ENCODE measurements at regions not wholly inside any gene's neighbourhood (a gene's known extent, or its start where the extent isn't known, plus 50 kb on each side); places are given as distances from the start of the nearest gene placed in this dataset.

GRCh38 chr14:49196327-49196726 lies 389.9 kb downstream of the RPS29 start:
- Histone ChIP-seq H3K4me3 (no peak overlapping the region), H3K4me1 (no peaks in the 10 kb centered on the region), H3K36me3 (no peaks in the 10 kb centered on the region), H3K9me3 (no peaks in the 10 kb centered on the region), H3K27me3 (no peaks in the 10 kb centered on the region), H3K27ac (no peak overlapping the region)
- intact Hi-C loops (cut with DNase I; ENCODE audit: low total_unique reads): no loop called here
- in situ Hi-C loops (cut with MboI; ENCODE audit: low pct_ligation_motif_present in 1 of 4, low pct_unique_long_range_greater_than_20kb in 1 of 4, low sequenced_read_pairs in 3 of 4): no loop called here
- WGBS, 2 donors (ENCODE audit: low coverage in 1 of 2): 73 to 75% methylated on average over 1 of the region's 1 CpG
- no peak for DNase-seq
- TF ChIP-seq POLR2A (IDR thresholded peaks at IDR 0.05) (no peak), POLR2AphosphoS5 (IDR thresholded peaks at IDR 0.05) (no peak), EP300 (IDR thresholded peaks at IDR 0.05; ENCODE audit: low read depth) (no peak)
- TF ChIP-seq, protein P1, sequence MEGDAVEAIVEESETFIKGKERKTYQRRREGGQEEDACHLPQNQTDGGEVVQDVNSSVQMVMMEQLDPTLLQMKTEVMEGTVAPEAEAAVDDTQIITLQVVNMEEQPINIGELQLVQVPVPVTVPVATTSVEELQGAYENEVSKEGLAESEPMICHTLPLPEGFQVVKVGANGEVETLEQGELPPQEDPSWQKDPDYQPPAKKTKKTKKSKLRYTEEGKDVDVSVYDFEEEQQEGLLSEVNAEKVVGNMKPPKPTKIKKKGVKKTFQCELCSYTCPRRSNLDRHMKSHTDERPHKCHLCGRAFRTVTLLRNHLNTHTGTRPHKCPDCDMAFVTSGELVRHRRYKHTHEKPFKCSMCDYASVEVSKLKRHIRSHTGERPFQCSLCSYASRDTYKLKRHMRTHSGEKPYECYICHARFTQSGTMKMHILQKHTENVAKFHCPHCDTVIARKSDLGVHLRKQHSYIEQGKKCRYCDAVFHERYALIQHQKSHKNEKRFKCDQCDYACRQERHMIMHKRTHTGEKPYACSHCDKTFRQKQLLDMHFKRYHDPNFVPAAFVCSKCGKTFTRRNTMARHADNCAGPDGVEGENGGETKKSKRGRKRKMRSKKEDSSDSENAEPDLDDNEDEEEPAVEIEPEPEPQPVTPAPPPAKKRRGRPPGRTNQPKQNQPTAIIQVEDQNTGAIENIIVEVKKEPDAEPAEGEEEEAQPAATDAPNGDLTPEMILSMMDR (IDR thresholded peaks at IDR 0.05): no peak

DNA sequence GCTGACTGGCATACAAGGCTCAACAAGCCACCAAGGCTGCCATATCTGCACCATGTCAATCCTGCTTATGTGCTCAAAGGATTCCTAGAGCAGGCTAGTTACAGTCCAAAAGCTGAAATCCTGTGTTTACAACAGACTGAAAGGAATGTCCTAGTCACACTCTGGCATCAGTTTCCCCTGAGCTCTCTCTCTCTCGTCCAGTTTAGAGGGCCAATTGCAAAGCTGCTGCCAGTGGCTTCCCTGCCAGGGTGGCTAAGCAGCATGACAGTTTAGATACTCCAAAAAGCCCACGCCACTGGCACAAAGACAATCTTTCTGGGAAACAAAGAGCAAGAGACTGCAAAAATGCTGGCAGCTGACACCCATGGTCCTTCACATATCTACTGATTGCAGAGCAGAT lies 392.1 kb downstream of the RPS29 start:
- Histone ChIP-seq H3K36me3 (no peaks in the 10 kb centered on the region), H3K9me3 (no peaks in the 10 kb centered on the region), H3K4me3 (no peak overlapping the region), H3K4me1 (no peaks in the 10 kb centered on the region), H3K27me3 (no peaks in the 10 kb centered on the region), H3K27ac (no peak overlapping the region)
- intact Hi-C loops (cut with DNase I; ENCODE audit: low total_unique reads) (no loop called here), in situ Hi-C loops (cut with MboI; ENCODE audit: low pct_ligation_motif_present in 1 of 4, low pct_unique_long_range_greater_than_20kb in 1 of 4, low sequenced_read_pairs in 3 of 4) (no loop called here)
- TF ChIP-seq POLR2AphosphoS5 (IDR thresholded peaks at IDR 0.05) (no peak), POLR2A (IDR thresholded peaks at IDR 0.05) (no peak), EP300 (IDR thresholded peaks at IDR 0.05; ENCODE audit: low read depth) (no peak)
- TF ChIP-seq, protein P1 (IDR thresholded peaks at IDR 0.05): no peak
- 17 to 52% methylated on average over 1 to 2 of the region's 2 CpGs for WGBS, 2 donors (ENCODE audit: low coverage in 1 of 2)
- no peak for DNase-seq

- no peak overlapping the region for H3K27ac ChIP-seq
Observed at GRCh38 chr14:49193332-49194065, 392.7 kb downstream of the RPS29 start.

GRCh38 chr14:49191380-49191779 lies 394.8 kb downstream of the RPS29 start:
- H3K4me3 ChIP-seq: no peak overlapping the region
- no peak overlapping the region for H3K27ac ChIP-seq
- no peaks in the 10 kb centered on the region for H3K9me3 ChIP-seq
- TF ChIP-seq POLR2A (IDR thresholded peaks at IDR 0.05) (no peak), EP300 (IDR thresholded peaks at IDR 0.05; ENCODE audit: low read depth) (no peak), POLR2AphosphoS5 (IDR thresholded peaks at IDR 0.05) (no peak)
- TF ChIP-seq, protein P1 (IDR thresholded peaks at IDR 0.05): no peak
- 66 to 82% methylated on average over 5 of the region's 5 CpGs for WGBS, 2 donors (ENCODE audit: low coverage in 1 of 2)
- H3K4me1 ChIP-seq: no peaks in the 10 kb centered on the region
- no peak for DNase-seq
- in situ Hi-C loops (cut with MboI; ENCODE audit: low pct_ligation_motif_present in 1 of 4, low pct_unique_long_range_greater_than_20kb in 1 of 4, low sequenced_read_pairs in 3 of 4): no loop called here
- no peaks in the 10 kb centered on the region for H3K36me3 ChIP-seq
- H3K27me3 ChIP-seq: no peaks in the 10 kb centered on the region
- intact Hi-C loops (cut with DNase I; ENCODE audit: low total_unique reads): no loop called here

More at GRCh38 chr14:49193332-49194065, 392.7 kb downstream of the RPS29 start:
- intact Hi-C loops (cut with DNase I; ENCODE audit: low total_unique reads): no loop called here
- no peaks in the 10 kb centered on the region for H3K4me1 ChIP-seq
- H3K9me3 ChIP-seq: no peaks in the 10 kb centered on the region
- in situ Hi-C loops (cut with MboI; ENCODE audit: low pct_ligation_motif_present in 1 of 4, low pct_unique_long_range_greater_than_20kb in 1 of 4, low sequenced_read_pairs in 3 of 4): no loop called here
- WGBS, 2 donors (ENCODE audit: low coverage in 1 of 2): 51 to 60% methylated on average over 5 to 7 of the region's 7 CpGs
- no peaks in the 10 kb centered on the region for H3K36me3 ChIP-seq
- DNase-seq: no peak
- TF ChIP-seq, protein P1 (IDR thresholded peaks at IDR 0.05): no peak
- TF ChIP-seq EP300 (IDR thresholded peaks at IDR 0.05; ENCODE audit: low read depth): no peak
- TF ChIP-seq POLR2AphosphoS5 (IDR thresholded peaks at IDR 0.05): no peak
- no peak for TF ChIP-seq POLR2A (IDR thresholded peaks at IDR 0.05)
- H3K27me3 ChIP-seq: no peaks in the 10 kb centered on the region
- no peak overlapping the region for H3K4me3 ChIP-seq
